ENCODE measurements at regions not wholly inside any gene's neighbourhood (a gene's known extent, or its start where the extent isn't known, plus 50 kb on each side); places are given as distances from the start of the nearest gene placed in this dataset.

DNA sequence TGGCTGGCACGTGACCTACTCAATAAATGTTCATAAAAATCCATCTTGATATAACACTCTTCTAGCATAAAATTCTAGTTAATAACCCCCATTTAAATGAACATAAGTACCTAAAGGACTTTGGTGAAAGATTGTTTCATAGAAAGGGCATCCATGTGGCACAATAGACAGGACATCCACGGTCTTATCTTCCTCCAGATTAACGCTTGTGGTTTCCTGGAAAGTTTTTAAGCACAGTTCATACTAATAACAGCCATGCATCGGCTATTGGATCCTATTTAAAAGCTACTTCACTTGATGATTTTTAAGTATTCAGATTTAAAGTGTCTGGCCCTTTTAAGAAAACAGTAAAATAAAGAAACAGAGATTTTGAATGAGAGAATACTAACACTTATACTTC is 288.3 kb downstream of the AHR start:
- TF ChIP-seq ESRRA (IDR thresholded peaks at IDR 0.05; ENCODE audit: borderline replicate concordance, low read length) (no peak), POLR2A (IDR thresholded peaks at IDR 0.05; ENCODE audit: low read length) (no peak), RCOR1 (IDR thresholded peaks at IDR 0.05; ENCODE audit: low read depth, low read length) (no peak), MYC (IDR thresholded peaks at IDR 0.05; ENCODE audit: borderline replicate concordance, low read length) (no peak)
- TF ChIP-seq, protein P1, sequence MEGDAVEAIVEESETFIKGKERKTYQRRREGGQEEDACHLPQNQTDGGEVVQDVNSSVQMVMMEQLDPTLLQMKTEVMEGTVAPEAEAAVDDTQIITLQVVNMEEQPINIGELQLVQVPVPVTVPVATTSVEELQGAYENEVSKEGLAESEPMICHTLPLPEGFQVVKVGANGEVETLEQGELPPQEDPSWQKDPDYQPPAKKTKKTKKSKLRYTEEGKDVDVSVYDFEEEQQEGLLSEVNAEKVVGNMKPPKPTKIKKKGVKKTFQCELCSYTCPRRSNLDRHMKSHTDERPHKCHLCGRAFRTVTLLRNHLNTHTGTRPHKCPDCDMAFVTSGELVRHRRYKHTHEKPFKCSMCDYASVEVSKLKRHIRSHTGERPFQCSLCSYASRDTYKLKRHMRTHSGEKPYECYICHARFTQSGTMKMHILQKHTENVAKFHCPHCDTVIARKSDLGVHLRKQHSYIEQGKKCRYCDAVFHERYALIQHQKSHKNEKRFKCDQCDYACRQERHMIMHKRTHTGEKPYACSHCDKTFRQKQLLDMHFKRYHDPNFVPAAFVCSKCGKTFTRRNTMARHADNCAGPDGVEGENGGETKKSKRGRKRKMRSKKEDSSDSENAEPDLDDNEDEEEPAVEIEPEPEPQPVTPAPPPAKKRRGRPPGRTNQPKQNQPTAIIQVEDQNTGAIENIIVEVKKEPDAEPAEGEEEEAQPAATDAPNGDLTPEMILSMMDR (IDR thresholded peaks at IDR 0.05), result no peak
- TF ChIP-seq, protein P2, sequence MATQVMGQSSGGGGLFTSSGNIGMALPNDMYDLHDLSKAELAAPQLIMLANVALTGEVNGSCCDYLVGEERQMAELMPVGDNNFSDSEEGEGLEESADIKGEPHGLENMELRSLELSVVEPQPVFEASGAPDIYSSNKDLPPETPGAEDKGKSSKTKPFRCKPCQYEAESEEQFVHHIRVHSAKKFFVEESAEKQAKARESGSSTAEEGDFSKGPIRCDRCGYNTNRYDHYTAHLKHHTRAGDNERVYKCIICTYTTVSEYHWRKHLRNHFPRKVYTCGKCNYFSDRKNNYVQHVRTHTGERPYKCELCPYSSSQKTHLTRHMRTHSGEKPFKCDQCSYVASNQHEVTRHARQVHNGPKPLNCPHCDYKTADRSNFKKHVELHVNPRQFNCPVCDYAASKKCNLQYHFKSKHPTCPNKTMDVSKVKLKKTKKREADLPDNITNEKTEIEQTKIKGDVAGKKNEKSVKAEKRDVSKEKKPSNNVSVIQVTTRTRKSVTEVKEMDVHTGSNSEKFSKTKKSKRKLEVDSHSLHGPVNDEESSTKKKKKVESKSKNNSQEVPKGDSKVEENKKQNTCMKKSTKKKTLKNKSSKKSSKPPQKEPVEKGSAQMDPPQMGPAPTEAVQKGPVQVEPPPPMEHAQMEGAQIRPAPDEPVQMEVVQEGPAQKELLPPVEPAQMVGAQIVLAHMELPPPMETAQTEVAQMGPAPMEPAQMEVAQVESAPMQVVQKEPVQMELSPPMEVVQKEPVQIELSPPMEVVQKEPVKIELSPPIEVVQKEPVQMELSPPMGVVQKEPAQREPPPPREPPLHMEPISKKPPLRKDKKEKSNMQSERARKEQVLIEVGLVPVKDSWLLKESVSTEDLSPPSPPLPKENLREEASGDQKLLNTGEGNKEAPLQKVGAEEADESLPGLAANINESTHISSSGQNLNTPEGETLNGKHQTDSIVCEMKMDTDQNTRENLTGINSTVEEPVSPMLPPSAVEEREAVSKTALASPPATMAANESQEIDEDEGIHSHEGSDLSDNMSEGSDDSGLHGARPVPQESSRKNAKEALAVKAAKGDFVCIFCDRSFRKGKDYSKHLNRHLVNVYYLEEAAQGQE (IDR thresholded peaks at IDR 0.05), result no peak
- TF ChIP-seq, protein P3, sequence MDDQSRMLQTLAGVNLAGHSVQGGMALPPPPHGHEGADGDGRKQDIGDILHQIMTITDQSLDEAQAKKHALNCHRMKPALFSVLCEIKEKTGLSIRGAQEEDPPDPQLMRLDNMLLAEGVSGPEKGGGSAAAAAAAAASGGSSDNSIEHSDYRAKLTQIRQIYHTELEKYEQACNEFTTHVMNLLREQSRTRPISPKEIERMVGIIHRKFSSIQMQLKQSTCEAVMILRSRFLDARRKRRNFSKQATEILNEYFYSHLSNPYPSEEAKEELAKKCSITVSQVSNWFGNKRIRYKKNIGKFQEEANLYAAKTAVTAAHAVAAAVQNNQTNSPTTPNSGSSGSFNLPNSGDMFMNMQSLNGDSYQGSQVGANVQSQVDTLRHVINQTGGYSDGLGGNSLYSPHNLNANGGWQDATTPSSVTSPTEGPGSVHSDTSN (IDR thresholded peaks at IDR 0.05), result no peak
